ENCODE measurements at regions not wholly inside any gene's neighbourhood (a gene's known extent, or its start where the extent isn't known, plus 50 kb on each side); places are given as distances from the start of the nearest gene placed in this dataset.

GRCh38 chr3:20645340-20645739 is 459.3 kb upstream of the SGO1 start:
- FAIRE-seq (no peak), DNase-seq (ENCODE audit: low read depth in 1 of 2, low spot score in 2 of 2) (no peak)
- Histone ChIP-seq H2AFZ (ENCODE audit: low read length) (no peak overlapping the region), H3K27ac (ENCODE audit: low read depth, low read length) (no peak overlapping the region), H3K4me2 (ENCODE audit: insufficient read depth in 1 of 2, low read depth in 2 of 2, low read length in 2 of 2) (no peak overlapping the region), H3K56ac (replicated peaks; ENCODE audit: insufficient read length, low read depth, low read length) (no peak overlapping the region), H3K4me3 (ENCODE audit: extremely low read depth in 1 of 4, insufficient read depth in 2 of 4, low read depth in 3 of 4, low read length in 4 of 4) (no peak overlapping the region), H3K23ac (ENCODE audit: insufficient read length) (no peak overlapping the region), H3K79me1 (ENCODE audit: low read depth, low read length) (no peaks in the 10 kb centered on the region), H3K36me3 (ENCODE audit: control insufficient read depth in 2 of 4, insufficient read depth in 4 of 4, low read length in 3 of 4) (no peaks in the 10 kb centered on the region), H3K9me3 (ENCODE audit: insufficient read depth in 2 of 2, low read depth in 1 of 2, low read length in 1 of 2) (no peaks in the 10 kb centered on the region), H2BK20ac (ENCODE audit: low read length) (no peak overlapping the region), H2BK12ac (ENCODE audit: low read depth, low read length) (no peak overlapping the region), H3K18ac (ENCODE audit: extremely low read depth, low read length) (no peak overlapping the region), H3K79me2 (ENCODE audit: control insufficient read depth in 1 of 2, insufficient read depth in 2 of 2, low read length in 2 of 2) (no peaks in the 10 kb centered on the region), H2BK5ac (ENCODE audit: low read depth, low read length) (no peak overlapping the region), H3K4me1 (replicated peaks in 1 of 4; ENCODE audit: control insufficient read depth in 3 of 4, insufficient read depth in 4 of 4, low read length in 3 of 4) (no peaks in the 10 kb centered on the region), H3K14ac (ENCODE audit: insufficient read length) (no peak overlapping the region), H4K20me1 (replicated peaks in 1 of 2; ENCODE audit: control insufficient read depth in 1 of 2, insufficient read depth in 2 of 2, low read length in 2 of 2) (no peaks in the 10 kb centered on the region), H4K8ac (ENCODE audit: extremely low read depth, insufficient read depth, low read length) (no peak overlapping the region), H3K4ac (replicated peaks; ENCODE audit: insufficient read length, low read depth, low read length) (no peak overlapping the region), H4K5ac (ENCODE audit: insufficient read length, low read depth, low read length) (no peak overlapping the region), H3K23me2 (ENCODE audit: low read depth, low read length) (no peaks in the 10 kb centered on the region), H3K27me3 (replicated peaks in 1 of 4; ENCODE audit: control insufficient read depth in 3 of 4, extremely low read depth in 1 of 4, insufficient read depth in 3 of 4, low read length in 3 of 4) (no peaks in the 10 kb centered on the region), H3K9ac (replicated peaks in 1 of 4; ENCODE audit: extremely low read depth in 1 of 4, low read depth in 3 of 4, low read length in 3 of 4) (no peak overlapping the region), H2BK15ac (ENCODE audit: low read length) (no peak overlapping the region), H2AK5ac (ENCODE audit: low read depth, low read length) (no peak overlapping the region), H4K91ac (replicated peaks; ENCODE audit: insufficient read length, low read length) (no peak overlapping the region), H2BK120ac (replicated peaks; ENCODE audit: low read depth, low read length) (no peak overlapping the region)
- CTCF ChIA-PET (ENCODE audit: partially characterized antibody): no interaction called here
- 94% methylated on average over 3 of the region's 3 CpGs; no CpG with 5 or more reads in 1 of the 2 experiments for WGBS, 2 experiments (ENCODE audit: extremely low coverage in 1 of 2, insufficient coverage in 1 of 2, insufficient read length in 1 of 2, insufficient replicate concordance in 2 of 2, low coverage in 1 of 2, low lambda C conversion rate in 2 of 2, missing lambda C conversion rate in 1 of 2)
- POLR2A ChIA-PET (ENCODE audit: partially characterized antibody): no interaction called here
- TF ChIP-seq SP4 (IDR thresholded peaks at IDR 0.05; ENCODE audit: low read length): no peak
- TF ChIP-seq NRF1 (IDR thresholded peaks at IDR 0.05; ENCODE audit: low read depth, low read length): no peak
- no peak for TF ChIP-seq BCL11A (IDR thresholded peaks at IDR 0.05; ENCODE audit: low read depth in 2 of 2, low read length in 2 of 2)
- TF ChIP-seq HDAC6 (IDR thresholded peaks at IDR 0.05; ENCODE audit: low read depth, low read length): no peak
- TF ChIP-seq KDM4A (IDR thresholded peaks at IDR 0.05; ENCODE audit: low read depth, low read length, severe bottlenecking): no peak
- TF ChIP-seq GABPA (IDR thresholded peaks at IDR 0.05; ENCODE audit: borderline replicate concordance, insufficient read depth, low read length): no peak
- no peak for TF ChIP-seq E2F6 (IDR thresholded peaks at IDR 0.05)
- TF ChIP-seq CBX8 (IDR thresholded peaks at IDR 0.05; ENCODE audit: borderline replicate concordance, low read depth, low read length): no peak
- no peak for TF ChIP-seq BACH1 (IDR thresholded peaks at IDR 0.05; ENCODE audit: low read length)
- no peak for TF ChIP-seq SIRT6 (IDR thresholded peaks at IDR 0.05; ENCODE audit: low read length)
- TF ChIP-seq FOSL1 (IDR thresholded peaks at IDR 0.05; ENCODE audit: insufficient read depth, low read depth, low read length): no peak
- TF ChIP-seq SUZ12 (IDR thresholded peaks at IDR 0.05; ENCODE audit: low read length): no peak
- no peak for TF ChIP-seq EZH2 (IDR thresholded peaks at IDR 0.05; ENCODE audit: low read depth, low read length, severe bottlenecking)
